Activated naive CD4-positive, alpha-beta T cell treated with anti-CD3 and anti-CD28 coated beads, Interleukin-2, amount 50 U/mL, for 24 hours (primary cell): ENCODE measurements at regions not wholly inside any gene's neighbourhood (a gene's known extent, or its start where the extent isn't known, plus 50 kb on each side); places are given as distances from the start of the nearest gene placed in this dataset.

ENCODE experiments used
- H3K27ac Mint-ChIP-seq: one replicate; pipeline ENCODE4 v1.8.0; 2021; ENCODE audit warnings: mild to moderate bottlenecking, mixed read lengths
- H3K27me3 Mint-ChIP-seq: one replicate; pipeline ENCODE4 v1.8.0; 2021; ENCODE audit warnings: mixed read lengths
- H3K36me3 Mint-ChIP-seq: one replicate; pipeline ENCODE4 v1.8.0; 2021; ENCODE audit warnings: mixed read lengths
- H3K4me1 Mint-ChIP-seq: one replicate; pipeline ENCODE4 v1.8.0; 2021; ENCODE audit warnings: mixed read lengths
- H3K4me3 Mint-ChIP-seq: one replicate; pipeline ENCODE4 v1.8.0; 2021; ENCODE audit warnings: mild to moderate bottlenecking, mixed read lengths
- H3K9me3 Mint-ChIP-seq: one replicate; pipeline ENCODE4 v1.8.0; 2021; ENCODE audit warnings: mixed read lengths

- peaks cover 7% of the 10 kb centered on the region for H3K9me3 Mint-ChIP-seq
- no peaks in the 10 kb centered on the region for H3K36me3 Mint-ChIP-seq
- no peak overlapping the region for H3K27ac Mint-ChIP-seq
- no peaks in the 10 kb centered on the region for H3K27me3 Mint-ChIP-seq
- no peak overlapping the region for H3K4me3 Mint-ChIP-seq
- no peaks in the 10 kb centered on the region for H3K4me1 Mint-ChIP-seq
Observed at GRCh38 chr13:83980331-83980730, 98.1 kb upstream of the SLITRK1 start.

DNA sequence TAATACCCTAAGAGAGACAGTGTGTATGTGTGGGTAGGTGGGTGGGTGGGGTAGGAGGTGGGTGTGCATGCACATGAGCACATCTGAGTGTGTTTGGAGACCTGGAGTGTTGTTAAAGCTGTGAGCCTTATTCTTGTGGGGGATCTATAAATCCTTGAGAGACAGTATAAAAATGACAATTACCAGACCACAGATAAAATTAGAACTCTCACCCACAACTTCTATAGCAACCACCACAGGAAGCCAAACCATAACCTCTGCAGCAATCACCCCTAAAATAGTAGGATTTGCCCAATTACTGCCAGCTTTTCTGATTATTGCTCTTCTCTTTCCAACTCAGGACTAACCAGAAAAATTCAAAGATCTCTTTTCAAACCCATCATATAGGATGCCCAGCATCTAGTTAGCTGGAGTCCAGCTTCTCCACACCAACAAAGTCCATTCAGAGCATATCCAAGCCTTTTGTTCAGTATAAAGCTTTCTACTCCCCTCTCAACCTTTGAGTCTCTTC, 93.4 kb upstream of the SLITRK1 start:
- H3K4me1 Mint-ChIP-seq: no peaks in the 10 kb centered on the region
- H3K9me3 Mint-ChIP-seq: peaks cover 7% of the 10 kb centered on the region
- H3K27ac Mint-ChIP-seq: no peak overlapping the region
- H3K4me3 Mint-ChIP-seq: no peak overlapping the region
- H3K36me3 Mint-ChIP-seq: no peaks in the 10 kb centered on the region
- H3K27me3 Mint-ChIP-seq: no peaks in the 10 kb centered on the region

DNA sequence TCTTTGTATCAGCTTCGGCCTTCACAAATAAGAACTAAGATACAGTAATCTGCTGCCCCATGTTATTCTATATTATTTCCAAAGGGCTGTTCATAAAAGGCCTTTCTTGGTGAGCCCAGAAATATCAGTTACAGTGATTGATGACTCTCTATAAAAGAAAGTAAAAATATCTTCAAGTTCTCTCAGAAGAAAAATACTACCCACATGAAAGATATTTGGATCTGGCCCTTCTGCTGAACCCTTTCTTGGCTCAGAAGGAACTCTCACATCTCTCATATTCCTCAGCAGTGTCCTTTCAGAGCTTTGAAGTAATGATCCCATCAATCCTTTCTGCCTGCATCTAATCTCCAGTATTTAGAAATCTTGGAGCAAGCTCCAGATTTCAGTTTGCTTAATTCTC, 76.3 kb upstream of the SLITRK1 start:
- Mint-ChIP-seq H3K27ac (no peak overlapping the region), H3K27me3 (no peaks in the 10 kb centered on the region), H3K4me3 (no peak overlapping the region), H3K36me3 (no peaks in the 10 kb centered on the region), H3K9me3 (peaks cover 10% of the 10 kb centered on the region), H3K4me1 (no peaks in the 10 kb centered on the region)

- Mint-ChIP-seq H3K27ac (no peak overlapping the region), H3K9me3 (peaks cover 10% of the 10 kb centered on the region), H3K36me3 (no peaks in the 10 kb centered on the region), H3K27me3 (no peaks in the 10 kb centered on the region), H3K4me3 (no peak overlapping the region), H3K4me1 (no peaks in the 10 kb centered on the region)
Observed at GRCh38 chr13:83955011-83955410, 72.7 kb upstream of the SLITRK1 start.

- Mint-ChIP-seq H3K9me3 (peaks cover 10% of the 10 kb centered on the region), H3K4me3 (no peak overlapping the region), H3K27me3 (no peaks in the 10 kb centered on the region), H3K27ac (no peak overlapping the region), H3K4me1 (no peaks in the 10 kb centered on the region), H3K36me3 (no peaks in the 10 kb centered on the region)
Observed at GRCh38 chr13:83953916-83954315, 71.6 kb upstream of the SLITRK1 start.

GRCh38 chr13:83950293-83950692, 68.0 kb upstream of the SLITRK1 start:
- Mint-ChIP-seq H3K4me1 (no peaks in the 10 kb centered on the region), H3K36me3 (no peaks in the 10 kb centered on the region), H3K9me3 (peaks cover 6% of the 10 kb centered on the region), H3K27me3 (no peaks in the 10 kb centered on the region), H3K27ac (no peak overlapping the region), H3K4me3 (no peak overlapping the region)

DNA sequence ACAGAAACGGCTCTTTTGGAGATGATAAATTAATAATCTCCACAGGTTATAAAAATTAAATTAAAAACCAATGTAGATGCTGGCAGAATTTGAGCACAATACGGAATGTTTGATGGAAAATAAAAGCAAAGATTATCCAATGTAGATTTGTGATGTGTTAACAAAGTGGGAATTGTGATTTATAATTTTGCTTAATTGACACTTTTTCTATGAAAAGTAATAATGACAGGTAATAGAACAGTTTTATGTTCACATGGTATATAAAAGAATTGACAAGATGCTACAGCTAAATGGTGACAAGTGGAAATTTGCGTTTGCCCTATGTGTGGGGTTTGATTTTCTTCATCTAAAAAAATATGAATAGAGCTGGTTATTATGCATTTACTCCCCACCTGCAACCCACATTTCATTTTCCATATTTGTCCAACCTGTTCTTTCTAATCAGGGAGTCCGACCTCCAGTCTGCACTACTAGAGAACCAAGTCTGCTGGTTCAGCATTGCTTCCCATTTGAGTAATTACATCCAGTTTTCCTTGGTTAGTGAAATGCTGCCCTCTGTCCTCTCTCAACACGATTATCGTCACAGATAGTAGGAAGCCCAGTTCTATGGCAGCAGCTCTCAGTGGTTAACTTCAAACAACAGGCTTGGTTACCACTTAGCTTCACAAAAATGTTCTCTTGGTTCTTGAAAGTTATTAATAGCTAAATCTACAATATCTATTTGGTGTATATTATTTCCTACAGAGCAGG, 61.4 kb upstream of the SLITRK1 start:
- no peaks in the 10 kb centered on the region for H3K27me3 Mint-ChIP-seq
- no peak overlapping the region for H3K4me3 Mint-ChIP-seq
- no peaks in the 10 kb centered on the region for H3K4me1 Mint-ChIP-seq
- H3K27ac Mint-ChIP-seq: no peak overlapping the region
- no peaks in the 10 kb centered on the region for H3K9me3 Mint-ChIP-seq
- no peaks in the 10 kb centered on the region for H3K36me3 Mint-ChIP-seq

GRCh38 chr13:83941701-83942335, 59.5 kb upstream of the SLITRK1 start:
- no peaks in the 10 kb centered on the region for H3K36me3 Mint-ChIP-seq
- no peak overlapping the region for H3K27ac Mint-ChIP-seq
- H3K4me3 Mint-ChIP-seq: no peak overlapping the region
- no peaks in the 10 kb centered on the region for H3K4me1 Mint-ChIP-seq
- H3K27me3 Mint-ChIP-seq: no peaks in the 10 kb centered on the region
- H3K9me3 Mint-ChIP-seq: no peaks in the 10 kb centered on the region

DNA sequence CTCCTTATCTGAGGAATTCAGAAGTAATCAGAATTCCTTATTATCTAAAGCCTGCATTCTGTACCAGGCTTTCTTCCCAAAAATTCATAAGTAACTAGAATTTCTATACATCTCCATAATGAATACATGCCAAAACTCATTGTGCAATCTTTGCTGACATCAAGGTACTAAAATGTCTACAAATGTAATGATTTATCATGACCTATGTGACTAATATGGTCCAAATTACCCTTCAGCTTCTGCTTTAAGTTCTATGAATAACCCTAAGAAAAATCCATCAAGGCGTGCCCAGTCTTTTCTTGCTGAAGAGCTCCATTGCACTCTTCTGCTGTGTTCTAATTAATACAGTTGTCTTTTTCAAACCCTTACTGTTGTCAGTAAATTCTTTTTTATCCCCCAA, 58.5 kb upstream of the SLITRK1 start:
- no peak overlapping the region for H3K4me3 Mint-ChIP-seq
- no peak overlapping the region for H3K27ac Mint-ChIP-seq
- H3K9me3 Mint-ChIP-seq: no peaks in the 10 kb centered on the region
- no peaks in the 10 kb centered on the region for H3K4me1 Mint-ChIP-seq
- no peaks in the 10 kb centered on the region for H3K27me3 Mint-ChIP-seq
- H3K36me3 Mint-ChIP-seq: no peaks in the 10 kb centered on the region

GRCh38 chr13:83937579-83937978, 55.3 kb upstream of the SLITRK1 start:
- H3K4me3 Mint-ChIP-seq: no peak overlapping the region
- H3K27ac Mint-ChIP-seq: no peak overlapping the region
- H3K4me1 Mint-ChIP-seq: no peaks in the 10 kb centered on the region
- H3K27me3 Mint-ChIP-seq: no peaks in the 10 kb centered on the region
- no peaks in the 10 kb centered on the region for H3K36me3 Mint-ChIP-seq
- no peaks in the 10 kb centered on the region for H3K9me3 Mint-ChIP-seq

- no peaks in the 10 kb centered on the region for H3K36me3 Mint-ChIP-seq
- H3K9me3 Mint-ChIP-seq: no peaks in the 10 kb centered on the region
- H3K27ac Mint-ChIP-seq: no peak overlapping the region
- H3K4me1 Mint-ChIP-seq: no peaks in the 10 kb centered on the region
- no peak overlapping the region for H3K4me3 Mint-ChIP-seq
- no peaks in the 10 kb centered on the region for H3K27me3 Mint-ChIP-seq
Observed at GRCh38 chr13:83935566-83935965, 53.3 kb upstream of the SLITRK1 start.
